ENCODE measurements at regions not wholly inside any gene's neighbourhood (a gene's known extent, or its start where the extent isn't known, plus 50 kb on each side); places are given as distances from the start of the nearest gene placed in this dataset.

- Mint-ChIP-seq H3K4me1 (no peaks in the 10 kb centered on the region), H3K36me3 (no peaks in the 10 kb centered on the region), H3K9me3 (peaks cover 0 to 5% (median 2%) of the 10 kb centered on the region in 5 donors), H3K27ac (no peak overlapping the region), H3K27me3 (peaks cover 0 to 3% of the 10 kb centered on the region in 2 donors), H3K4me3 (no peak overlapping the region)
- ChIA-PET CTCF (interaction anchor here (2.4 kb wide), 1 partner anchor 10 kb away, joined by 13 read pairs; no protein-coding TSS in a partner anchor), POLR2A (no interaction called here)
- no peak overlapping the region for H3K4me3 ChIP-seq (ENCODE audit: low read length)
- no peak for DNase-seq
- no peaks in the 10 kb centered on the region for H3K4me1 ChIP-seq (ENCODE audit: insufficient read depth, low read length)
- H3K36me3 ChIP-seq (ENCODE audit: insufficient read depth, low read length), result no peaks in the 10 kb centered on the region
- no peaks in the 10 kb centered on the region for H3K9me3 ChIP-seq (ENCODE audit: low read length)
- H3K27ac ChIP-seq (ENCODE audit: low read depth, low read length), result no peak overlapping the region
- H3K27me3 ChIP-seq (ENCODE audit: insufficient read depth, low read length, poor library complexity, severe bottlenecking), result no peaks in the 10 kb centered on the region
These were observed 80.7 kb upstream of the ATP10A start for GRCh38 chr15:25943831-25944230.

GRCh38 chr15:25939122-25939521 is 76.0 kb upstream of the ATP10A start:
- Mint-ChIP-seq H3K27me3 (peaks cover 0 to 3% of the 10 kb centered on the region in 2 donors), H3K4me3 (no peak overlapping the region), H3K27ac (peak overlapping the region in 1 of 8 donors; percentile 75), H3K4me1 (no peaks in the 10 kb centered on the region), H3K9me3 (peaks cover 0 to 5% (median 0%) of the 10 kb centered on the region in 5 donors), H3K36me3 (no peaks in the 10 kb centered on the region)
- ChIA-PET POLR2A (no interaction called here), CTCF (no interaction called here)
- no peaks in the 10 kb centered on the region for H3K36me3 ChIP-seq (ENCODE audit: insufficient read depth, low read length)
- no peak for DNase-seq
- no peak overlapping the region for H3K4me3 ChIP-seq (ENCODE audit: low read length)
- no peak overlapping the region for H3K27ac ChIP-seq (ENCODE audit: low read depth, low read length)
- no peaks in the 10 kb centered on the region for H3K4me1 ChIP-seq (ENCODE audit: insufficient read depth, low read length)
- no peaks in the 10 kb centered on the region for H3K9me3 ChIP-seq (ENCODE audit: low read length)
- no peaks in the 10 kb centered on the region for H3K27me3 ChIP-seq (ENCODE audit: insufficient read depth, low read length, poor library complexity, severe bottlenecking)

DNA sequence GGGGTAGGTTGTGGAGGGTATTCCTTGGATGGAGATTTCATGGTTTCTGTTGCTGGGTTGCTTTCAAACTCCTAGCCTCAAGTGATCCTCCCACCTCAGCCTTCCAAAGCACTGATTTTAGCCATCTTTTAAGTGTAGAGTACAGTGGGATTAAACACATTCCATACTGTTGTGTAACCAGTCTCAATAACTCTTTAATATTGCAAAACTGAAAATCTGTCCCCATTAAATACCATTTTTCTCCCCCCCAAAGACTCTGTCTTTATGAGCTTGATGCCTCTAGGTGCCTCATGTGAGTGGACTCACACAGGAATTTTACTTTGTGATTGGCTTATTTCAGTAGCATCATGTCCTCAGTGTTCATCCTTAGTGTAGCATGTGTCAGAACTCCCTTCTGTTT is 74.7 kb upstream of the ATP10A start:
- Mint-ChIP-seq H3K27me3 (peaks cover 2 to 4% of the 10 kb centered on the region in 2 donors), H3K27ac (no peak overlapping the region), H3K9me3 (peaks cover 0 to 5% (median 0%) of the 10 kb centered on the region in 5 donors), H3K36me3 (no peaks in the 10 kb centered on the region), H3K4me1 (peaks cover 3 to 7% (median 7%) of the 10 kb centered on the region in 3 donors), H3K4me3 (no peak overlapping the region)
- Histone ChIP-seq H3K4me3 (ENCODE audit: low read length) (no peak overlapping the region), H3K36me3 (ENCODE audit: insufficient read depth, low read length) (no peaks in the 10 kb centered on the region), H3K27ac (ENCODE audit: low read depth, low read length) (no peak overlapping the region), H3K4me1 (ENCODE audit: insufficient read depth, low read length) (no peaks in the 10 kb centered on the region), H3K9me3 (ENCODE audit: low read length) (no peaks in the 10 kb centered on the region), H3K27me3 (ENCODE audit: insufficient read depth, low read length, poor library complexity, severe bottlenecking) (no peaks in the 10 kb centered on the region)
- ChIA-PET CTCF (no interaction called here), POLR2A (no interaction called here)
- DNase-seq, result no peak

DNA sequence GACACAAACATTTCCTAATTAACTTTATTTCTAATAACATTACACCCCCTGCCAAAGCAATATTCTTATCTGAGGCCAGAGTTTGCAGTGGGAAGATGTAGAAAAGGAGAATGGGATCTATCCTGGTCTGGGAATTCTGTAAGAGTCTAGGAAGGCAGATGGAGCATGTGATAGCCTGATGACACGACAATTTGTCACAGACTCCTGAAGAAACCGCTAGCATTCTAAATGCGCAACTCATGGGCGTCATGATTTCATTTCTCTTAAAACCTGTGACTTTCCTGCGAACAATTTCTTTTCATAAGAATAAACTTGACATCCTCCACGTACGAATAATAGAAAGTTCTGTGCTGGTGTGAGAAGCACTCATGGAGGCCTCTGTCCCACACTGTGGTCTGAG is 72.9 kb upstream of the ATP10A start:
- CTCF ChIA-PET, result no interaction called here
- peaks cover 2 to 4% of the 10 kb centered on the region in 2 donors for H3K27me3 Mint-ChIP-seq
- H3K36me3 Mint-ChIP-seq, result no peaks in the 10 kb centered on the region
- DNase-seq, result no peak
- peaks cover 0 to 2% (median 0%) of the 10 kb centered on the region in 5 donors for H3K9me3 Mint-ChIP-seq
- peaks cover 3 to 7% (median 7%) of the 10 kb centered on the region in 3 donors for H3K4me1 Mint-ChIP-seq
- Histone ChIP-seq H3K9me3 (ENCODE audit: low read length) (no peaks in the 10 kb centered on the region), H3K27ac (ENCODE audit: low read depth, low read length) (no peak overlapping the region), H3K36me3 (ENCODE audit: insufficient read depth, low read length) (no peaks in the 10 kb centered on the region), H3K27me3 (ENCODE audit: insufficient read depth, low read length, poor library complexity, severe bottlenecking) (no peaks in the 10 kb centered on the region), H3K4me3 (ENCODE audit: low read length) (no peak overlapping the region), H3K4me1 (ENCODE audit: insufficient read depth, low read length) (no peaks in the 10 kb centered on the region)
- H3K27ac Mint-ChIP-seq, result no peak overlapping the region
- H3K4me3 Mint-ChIP-seq, result no peak overlapping the region
- POLR2A ChIA-PET, result no interaction called here

GRCh38 chr15:25933456-25934158 is 70.5 kb upstream of the ATP10A start:
- POLR2A ChIA-PET, result interaction anchor here (0.6 kb wide), 1 partner anchor 73 kb away, joined by 3 read pairs; no protein-coding TSS in a partner anchor
- Histone ChIP-seq H3K36me3 (ENCODE audit: insufficient read depth, low read length) (no peaks in the 10 kb centered on the region), H3K27me3 (ENCODE audit: insufficient read depth, low read length, poor library complexity, severe bottlenecking) (no peaks in the 10 kb centered on the region), H3K4me3 (ENCODE audit: low read length) (peak overlapping the region; percentile 62), H3K9me3 (ENCODE audit: low read length) (peaks cover 4% of the 10 kb centered on the region), H3K4me1 (ENCODE audit: insufficient read depth, low read length) (no peaks in the 10 kb centered on the region), H3K27ac (ENCODE audit: low read depth, low read length) (no peak overlapping the region)
- Mint-ChIP-seq H3K36me3 (peaks cover 0 to 6% (median 4%) of the 10 kb centered on the region in 3 donors), H3K4me1 (peaks cover 3 to 7% (median 7%) of the 10 kb centered on the region in 3 donors), H3K9me3 (peaks cover 0 to 13% (median 7%) of the 10 kb centered on the region in 5 donors), H3K4me3 (peak overlapping the region; percentile 76 to 93 (median 85)), H3K27ac (peak overlapping the region in 1 of 8 donors; percentile 73), H3K27me3 (peaks cover 5 to 9% of the 10 kb centered on the region in 2 donors)
- CTCF ChIA-PET, result interaction anchor here (0.6 to 3.0 kb wide), 28 partner anchors 8 to 425 kb away, joined by 3 to 24 read pairs (median 4); no protein-coding TSS in a partner anchor
- peak; percentile 25 to 77 (median 51) for DNase-seq

DNA sequence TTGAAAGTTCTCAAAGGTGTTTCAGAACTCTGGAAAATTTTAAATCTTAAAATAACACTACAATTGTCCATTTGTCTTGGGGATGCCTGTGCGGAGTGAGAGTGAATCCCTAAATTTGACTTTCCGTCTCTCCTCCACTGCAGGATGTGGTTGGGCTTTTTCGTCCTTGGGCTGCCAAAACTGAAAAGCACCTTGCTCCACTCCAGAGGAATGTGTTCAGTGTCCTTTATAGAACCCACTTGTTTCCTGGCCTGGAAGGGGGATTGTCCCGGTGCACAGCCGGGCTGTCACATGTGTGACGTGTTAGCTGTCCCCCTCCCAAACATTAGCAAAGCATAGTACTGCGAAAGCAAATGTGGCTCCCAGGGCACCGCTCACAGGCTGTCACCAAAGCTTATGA is 69.6 kb upstream of the ATP10A start:
- no peaks in the 10 kb centered on the region for H3K4me1 ChIP-seq (ENCODE audit: insufficient read depth, low read length)
- H3K9me3 ChIP-seq (ENCODE audit: low read length), result peaks cover 4% of the 10 kb centered on the region
- Mint-ChIP-seq H3K27ac (no peak overlapping the region), H3K9me3 (peaks cover 0 to 13% (median 7%) of the 10 kb centered on the region in 5 donors), H3K4me1 (peaks cover 3 to 7% (median 7%) of the 10 kb centered on the region in 3 donors), H3K4me3 (no peak overlapping the region), H3K36me3 (peaks cover 0 to 6% (median 4%) of the 10 kb centered on the region in 3 donors), H3K27me3 (peaks cover 5 to 9% of the 10 kb centered on the region in 2 donors)
- no peak overlapping the region for H3K27ac ChIP-seq (ENCODE audit: low read depth, low read length)
- ChIA-PET POLR2A (no interaction called here), CTCF (interaction anchor here (1.4 to 3.0 kb wide), 6 partner anchors 15 to 424 kb away, joined by 3 to 24 read pairs (median 8); no protein-coding TSS in a partner anchor)
- no peak for DNase-seq
- no peak overlapping the region for H3K4me3 ChIP-seq (ENCODE audit: low read length)
- H3K36me3 ChIP-seq (ENCODE audit: insufficient read depth, low read length), result no peaks in the 10 kb centered on the region
- H3K27me3 ChIP-seq (ENCODE audit: insufficient read depth, low read length, poor library complexity, severe bottlenecking), result no peaks in the 10 kb centered on the region

DNA sequence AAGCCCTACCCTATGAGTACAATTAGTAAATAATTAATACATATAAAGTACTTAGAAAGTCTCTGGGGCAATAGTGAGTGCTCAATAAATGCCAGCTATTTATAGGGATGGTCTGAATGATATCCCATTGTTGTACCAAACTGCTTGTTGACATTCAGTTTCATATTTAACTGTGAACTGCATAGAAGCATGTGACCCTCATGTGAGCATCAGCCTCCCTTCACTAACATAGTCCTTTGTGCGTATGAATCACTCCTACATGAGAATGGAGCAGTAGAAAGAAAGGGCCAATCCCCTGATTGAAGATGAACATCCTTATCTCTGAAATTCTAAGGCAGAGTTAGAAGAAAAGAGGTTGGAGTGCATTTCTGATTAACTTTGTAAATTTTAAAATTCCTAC is 68.7 kb upstream of the ATP10A start:
- peaks cover 4 to 9% of the 10 kb centered on the region in 2 donors for H3K27me3 Mint-ChIP-seq
- CTCF ChIA-PET, result interaction anchor here (3.0 kb wide), 1 partner anchor 149 kb away, joined by 24 read pairs; no protein-coding TSS in a partner anchor
- no peaks in the 10 kb centered on the region for H3K27me3 ChIP-seq (ENCODE audit: insufficient read depth, low read length, poor library complexity, severe bottlenecking)
- H3K9me3 Mint-ChIP-seq, result peaks cover 0 to 13% (median 7%) of the 10 kb centered on the region in 5 donors
- no peak overlapping the region for H3K4me3 Mint-ChIP-seq
- peaks cover 0 to 6% (median 4%) of the 10 kb centered on the region in 3 donors for H3K36me3 Mint-ChIP-seq
- no peak for DNase-seq
- peaks cover 4% of the 10 kb centered on the region for H3K9me3 ChIP-seq (ENCODE audit: low read length)
- POLR2A ChIA-PET, result no interaction called here
- no peaks in the 10 kb centered on the region for H3K36me3 ChIP-seq (ENCODE audit: insufficient read depth, low read length)
- H3K27ac ChIP-seq (ENCODE audit: low read depth, low read length), result no peak overlapping the region
- H3K4me1 ChIP-seq (ENCODE audit: insufficient read depth, low read length), result no peaks in the 10 kb centered on the region
- peaks cover 3 to 7% (median 7%) of the 10 kb centered on the region in 3 donors for H3K4me1 Mint-ChIP-seq
- no peak overlapping the region for H3K4me3 ChIP-seq (ENCODE audit: low read length)
- H3K27ac Mint-ChIP-seq, result no peak overlapping the region

- peaks cover 0 to 13% (median 7%) of the 10 kb centered on the region in 5 donors for H3K9me3 Mint-ChIP-seq
- no peak overlapping the region for H3K27ac Mint-ChIP-seq
- no peaks in the 10 kb centered on the region for H3K27me3 ChIP-seq (ENCODE audit: insufficient read depth, low read length, poor library complexity, severe bottlenecking)
- peaks cover 3 to 9% of the 10 kb centered on the region in 2 donors for H3K27me3 Mint-ChIP-seq
- H3K4me3 ChIP-seq (ENCODE audit: low read length), result no peak overlapping the region
- no peak for DNase-seq
- H3K4me3 Mint-ChIP-seq, result no peak overlapping the region
- H3K36me3 Mint-ChIP-seq, result peaks cover 0 to 6% (median 4%) of the 10 kb centered on the region in 3 donors
- H3K9me3 ChIP-seq (ENCODE audit: low read length), result peaks cover 4% of the 10 kb centered on the region
- no peak overlapping the region for H3K27ac ChIP-seq (ENCODE audit: low read depth, low read length)
- ChIA-PET CTCF (no interaction called here), POLR2A (no interaction called here)
- no peaks in the 10 kb centered on the region for H3K36me3 ChIP-seq (ENCODE audit: insufficient read depth, low read length)
- H3K4me1 ChIP-seq (ENCODE audit: insufficient read depth, low read length), result no peaks in the 10 kb centered on the region
- peaks cover 3 to 7% (median 7%) of the 10 kb centered on the region in 3 donors for H3K4me1 Mint-ChIP-seq
These were observed 67.8 kb upstream of the ATP10A start for GRCh38 chr15:25930931-25931330.

Measured in CD8-positive, alpha-beta memory T cell (primary cell).